Breast epithelium (tissue), 4 donors: ENCODE measurements at regions not wholly inside any gene's neighbourhood (a gene's known extent, or its start where the extent isn't known, plus 50 kb on each side); places are given as distances from the start of the nearest gene placed in this dataset.

Experiments used
- DNase-seq, 2 donors: peaks; one replicate each; pipeline ENCODE4 v3.0.0-alpha.2; 2019; ENCODE audit warnings: low spot score in 2 of 2
- H3K27ac ChIP-seq, 2 donors: fragments of 200-600 bp; sonication (generic) in 1 of 2; one replicate each; pipeline ENCODE4 v1.5.1; 2016 to 2019; ENCODE audit warnings: mild to moderate bottlenecking in 1 of 2
- H3K27me3 ChIP-seq, 2 donors: fragments of 200-600 bp; sonication (generic) in 1 of 2; one replicate each; pipeline versions ENCODE4 v1.5.1 to v1.6.0; 2017 to 2019; ENCODE audit warnings: control low read depth in 1 of 2, mild to moderate bottlenecking in 1 of 2
- H3K36me3 ChIP-seq: fragments of 200-600 bp; one replicate; pipeline ENCODE4 v1.5.1; 2019
- H3K4me1 ChIP-seq, 2 donors: fragments of 200-600 bp; sonication (generic); one replicate each; pipeline ENCODE4 v1.5.1; 2016 to 2019; ENCODE audit warnings: control low read depth in 1 of 2
- H3K4me3 ChIP-seq, 3 donors: fragments of 200-600 bp; sonication (generic); 1 replicate in 2 of 3; 2 replicates in 1 of 3; pipeline ENCODE4 v1.5.1; 2016 to 2019; ENCODE audit warnings: mild to moderate bottlenecking in 3 of 3, moderate library complexity in 2 of 3
- H3K9me3 ChIP-seq, 2 donors: fragments of 200-600 bp; sonication (generic) in 1 of 2; one replicate each; pipeline ENCODE4 v1.5.1; 2016 to 2019; ENCODE audit warnings: control low read depth in 1 of 2
- POLR2A ChIP-seq: fragments of 450-650 bp; IDR thresholded peaks from one replicate; pipeline ENCODE4 v1.6.1; 2016; ENCODE audit warnings: antibody characterized with exemption, mild to moderate bottlenecking, moderate library complexity
- POLR2AphosphoS5 ChIP-seq, 3 donors: sonication (generic); formaldehyde crosslinking; IDR thresholded peaks; one replicate each; pipeline ENCODE4 v1.6.1; 2017; ENCODE audit warnings: antibody characterized with exemption in 3 of 3
- intact Hi-C: fragments of 100-400 bp; cut with DNase I; formaldehyde crosslinking; loops from one replicate; pipeline ENCODE4 v1.15.1; 2023; ENCODE audit warnings: low total_unique reads
- TF ChIP-seq, protein P1 (sequence below), 3 donors: fragments of 450-650 bp; IDR thresholded peaks; one replicate each; pipeline ENCODE4 v1.5.1; 2016 to 2017; ENCODE audit warnings: antibody characterized with exemption in 3 of 3, mild to moderate bottlenecking in 3 of 3, moderate library complexity in 3 of 3

DNA sequence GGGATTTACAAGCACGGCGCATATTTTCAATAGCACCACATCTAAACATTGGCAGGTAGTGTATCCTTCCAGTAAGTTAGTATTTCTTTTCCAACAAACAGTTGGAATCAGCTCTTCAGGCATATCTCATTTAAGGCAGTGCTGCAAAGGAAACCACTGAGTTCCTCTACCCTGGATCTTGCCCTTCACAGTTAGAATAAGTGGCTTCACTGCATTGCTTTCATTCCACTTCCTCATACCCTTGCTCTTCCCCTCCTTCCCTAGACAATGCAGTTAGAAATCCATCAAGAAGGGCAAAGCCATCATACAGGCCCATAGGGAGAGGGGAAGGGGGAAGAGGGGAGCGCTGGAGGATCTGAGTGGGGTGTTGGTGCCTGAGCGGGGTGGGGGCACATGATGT, 173.7 kb downstream of the FBXO15 start:
- TF ChIP-seq, protein P1, sequence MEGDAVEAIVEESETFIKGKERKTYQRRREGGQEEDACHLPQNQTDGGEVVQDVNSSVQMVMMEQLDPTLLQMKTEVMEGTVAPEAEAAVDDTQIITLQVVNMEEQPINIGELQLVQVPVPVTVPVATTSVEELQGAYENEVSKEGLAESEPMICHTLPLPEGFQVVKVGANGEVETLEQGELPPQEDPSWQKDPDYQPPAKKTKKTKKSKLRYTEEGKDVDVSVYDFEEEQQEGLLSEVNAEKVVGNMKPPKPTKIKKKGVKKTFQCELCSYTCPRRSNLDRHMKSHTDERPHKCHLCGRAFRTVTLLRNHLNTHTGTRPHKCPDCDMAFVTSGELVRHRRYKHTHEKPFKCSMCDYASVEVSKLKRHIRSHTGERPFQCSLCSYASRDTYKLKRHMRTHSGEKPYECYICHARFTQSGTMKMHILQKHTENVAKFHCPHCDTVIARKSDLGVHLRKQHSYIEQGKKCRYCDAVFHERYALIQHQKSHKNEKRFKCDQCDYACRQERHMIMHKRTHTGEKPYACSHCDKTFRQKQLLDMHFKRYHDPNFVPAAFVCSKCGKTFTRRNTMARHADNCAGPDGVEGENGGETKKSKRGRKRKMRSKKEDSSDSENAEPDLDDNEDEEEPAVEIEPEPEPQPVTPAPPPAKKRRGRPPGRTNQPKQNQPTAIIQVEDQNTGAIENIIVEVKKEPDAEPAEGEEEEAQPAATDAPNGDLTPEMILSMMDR (IDR thresholded peaks at IDR 0.05), result no peak
- TF ChIP-seq POLR2A (no peak), POLR2AphosphoS5 (IDR thresholded peaks at IDR 0.05) (no peak)
- DNase-seq, result no peak
- intact Hi-C loops, result no loop called here
- Histone ChIP-seq H3K4me1 (no peaks in the 10 kb centered on the region), H3K36me3 (no peaks in the 10 kb centered on the region), H3K9me3 (no peaks in the 10 kb centered on the region), H3K4me3 (no peak overlapping the region), H3K27me3 (no peaks in the 10 kb centered on the region), H3K27ac (no peak overlapping the region)

DNA sequence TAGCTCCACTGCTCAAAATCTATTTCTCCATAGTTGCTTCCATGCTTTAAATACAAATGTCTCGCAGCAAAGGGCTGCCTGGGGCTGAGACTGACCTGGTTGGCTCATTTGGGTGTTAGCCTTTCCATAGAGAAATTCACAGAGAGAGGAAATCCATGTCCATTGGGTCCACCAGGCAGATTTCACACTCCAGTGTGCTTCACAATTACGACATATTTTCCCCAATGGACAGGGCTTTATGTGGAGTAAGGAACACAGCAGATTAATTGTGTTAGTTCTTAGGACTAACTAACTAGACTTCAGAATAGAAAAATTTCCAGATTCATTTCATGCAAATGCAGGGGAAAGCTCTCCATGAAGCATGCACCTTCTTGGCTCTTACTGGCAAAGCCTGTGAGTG, 180.7 kb downstream of the FBXO15 start:
- intact Hi-C loops, result no loop called here
- H3K9me3 ChIP-seq, result no peaks in the 10 kb centered on the region
- DNase-seq, result no peak
- no peaks in the 10 kb centered on the region for H3K36me3 ChIP-seq
- no peaks in the 10 kb centered on the region for H3K4me1 ChIP-seq
- H3K27ac ChIP-seq, result no peak overlapping the region
- H3K4me3 ChIP-seq, result no peak overlapping the region
- H3K27me3 ChIP-seq, result no peaks in the 10 kb centered on the region
- no peak for TF ChIP-seq POLR2AphosphoS5 (IDR thresholded peaks at IDR 0.05)
- TF ChIP-seq, protein P1 (IDR thresholded peaks at IDR 0.05), result no peak
- no peak for TF ChIP-seq POLR2A

DNA sequence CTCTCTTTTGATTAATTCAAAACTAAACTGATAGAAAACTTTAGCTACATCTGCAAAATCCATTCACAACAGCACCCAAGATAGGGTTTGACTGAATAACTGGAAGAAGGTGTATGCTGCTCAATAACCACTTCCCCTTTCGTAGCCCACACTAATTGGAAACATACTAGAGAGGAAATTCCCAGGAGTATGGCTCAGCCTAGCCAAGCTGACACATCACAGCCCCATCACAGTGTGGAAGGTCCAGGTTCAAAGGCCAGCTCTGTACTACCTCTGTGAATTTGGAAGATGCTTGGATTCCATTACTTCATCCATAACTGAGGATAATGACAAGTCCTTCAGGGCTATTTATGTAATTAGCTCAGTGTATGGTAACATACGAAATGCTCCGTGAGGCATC, 185.4 kb downstream of the FBXO15 start:
- Histone ChIP-seq H3K27ac (no peak overlapping the region), H3K36me3 (no peaks in the 10 kb centered on the region), H3K27me3 (peaks cover 0 to 7% of the 10 kb centered on the region in 2 donors), H3K4me1 (no peaks in the 10 kb centered on the region), H3K9me3 (no peaks in the 10 kb centered on the region), H3K4me3 (no peak overlapping the region)
- TF ChIP-seq, protein P1 (IDR thresholded peaks at IDR 0.05), result no peak
- intact Hi-C loops, result no loop called here
- DNase-seq, result no peak

DNA sequence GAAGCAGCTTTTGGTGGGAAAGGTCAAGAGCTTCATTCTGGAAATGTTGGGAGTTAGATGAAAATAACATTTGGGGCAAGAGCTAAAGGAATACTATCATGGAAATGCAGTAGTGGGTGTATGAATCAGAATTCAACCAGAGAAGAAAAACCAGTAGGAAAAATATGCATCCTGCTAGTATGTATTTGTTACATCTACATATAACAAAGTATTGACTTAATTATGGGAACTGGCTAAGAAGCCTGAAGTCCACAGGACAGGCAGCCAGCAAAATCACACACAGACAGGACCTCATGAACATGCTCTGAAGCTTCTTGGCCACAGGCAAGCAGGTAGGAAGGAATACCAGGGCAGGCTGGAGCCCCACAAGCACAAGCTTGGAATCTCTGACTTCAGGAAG, 185.8 kb downstream of the FBXO15 start:
- no peak for DNase-seq
- intact Hi-C loops, result no loop called here
- TF ChIP-seq, protein P1 (IDR thresholded peaks at IDR 0.05), result no peak
- TF ChIP-seq POLR2A (no peak), POLR2AphosphoS5 (IDR thresholded peaks at IDR 0.05) (no peak)
- H3K4me1 ChIP-seq, result no peaks in the 10 kb centered on the region
- H3K27me3 ChIP-seq, result peaks cover 0 to 7% of the 10 kb centered on the region in 2 donors
- no peaks in the 10 kb centered on the region for H3K36me3 ChIP-seq
- H3K4me3 ChIP-seq, result no peak overlapping the region
- H3K9me3 ChIP-seq, result no peaks in the 10 kb centered on the region
- H3K27ac ChIP-seq, result no peak overlapping the region

DNA sequence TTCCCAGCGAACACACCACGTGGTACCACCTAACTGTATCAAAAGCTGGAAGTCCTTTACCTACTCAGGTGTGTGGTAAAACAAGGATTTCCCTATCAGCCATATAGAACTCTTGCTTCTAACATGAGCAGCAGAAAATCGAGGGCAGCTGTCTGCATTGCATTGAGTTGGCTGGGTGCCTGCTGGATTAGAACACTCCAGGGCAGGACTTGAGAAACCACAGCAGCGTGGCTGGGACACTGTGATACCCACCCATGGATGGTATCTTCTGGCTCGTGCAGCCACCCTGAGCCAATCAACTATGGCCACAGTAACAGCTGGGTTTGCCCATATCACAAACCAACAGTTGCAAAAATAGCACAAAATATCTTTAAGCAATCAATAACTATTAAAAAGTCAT, 188.3 kb downstream of the FBXO15 start:
- peaks cover 0 to 7% of the 10 kb centered on the region in 2 donors for H3K27me3 ChIP-seq
- TF ChIP-seq, protein P1 (IDR thresholded peaks at IDR 0.05), result no peak
- no peak for TF ChIP-seq POLR2A
- no peak for TF ChIP-seq POLR2AphosphoS5 (IDR thresholded peaks at IDR 0.05)
- H3K4me1 ChIP-seq, result no peaks in the 10 kb centered on the region
- intact Hi-C loops, result no loop called here
- no peak overlapping the region for H3K27ac ChIP-seq
- DNase-seq, result no peak
- H3K36me3 ChIP-seq, result no peaks in the 10 kb centered on the region
- no peaks in the 10 kb centered on the region for H3K9me3 ChIP-seq
- no peak overlapping the region for H3K4me3 ChIP-seq
